COLO668 (cell line): ENCODE measurements at regions not wholly inside any gene's neighbourhood (a gene's known extent, or its start where the extent isn't known, plus 50 kb on each side); places are given as distances from the start of the nearest gene placed in this dataset.
A peak's percentile ranks its signal among the peaks of the same experiment; 100 is the strongest.

Experiments
- DNase-seq: peaks from one replicate; lab custom pipeline; 2025; ENCODE audit not compliant: unreplicated experiment; lab: John Stamatoyannopoulos, UW

DNA sequence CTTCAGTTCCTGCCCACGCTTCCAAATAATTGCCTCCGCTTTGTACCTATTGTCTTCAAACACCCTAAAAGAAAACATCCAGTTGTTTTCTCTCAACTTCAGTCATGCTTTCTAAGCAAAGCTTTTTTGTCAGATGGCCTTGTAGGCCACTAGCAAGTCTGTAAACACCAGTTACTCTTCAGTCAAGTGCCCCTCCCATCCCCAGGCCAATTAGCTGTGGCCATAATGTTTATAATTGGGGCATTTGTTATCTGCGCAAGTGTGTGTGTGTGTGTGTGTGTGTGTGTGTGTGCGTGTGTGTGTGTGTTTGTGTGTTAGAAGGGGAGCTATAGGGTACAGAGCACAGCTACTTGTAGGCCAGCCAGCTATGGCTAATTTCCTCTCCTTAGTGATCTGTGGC lies 272.4 kb upstream of the MARCKS start:
- no peak for DNase-seq

DNA sequence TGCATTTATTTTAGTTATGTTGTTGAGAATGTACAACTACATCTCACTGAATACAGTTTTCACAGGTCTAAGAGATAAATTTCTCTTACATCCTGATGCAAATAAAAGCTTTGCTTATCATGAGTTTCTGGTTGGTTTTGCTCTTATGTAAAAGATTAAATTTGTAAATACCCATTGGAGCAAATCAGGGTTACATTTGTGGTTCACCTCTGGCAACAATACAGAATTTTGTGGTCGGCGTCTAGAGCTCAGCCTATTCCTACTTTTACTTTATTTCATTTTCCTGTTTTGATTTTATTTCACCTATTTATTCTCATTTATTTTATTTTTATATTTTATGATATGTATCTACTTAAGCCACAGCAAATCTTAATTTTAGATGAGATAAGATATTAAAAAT lies 271.9 kb upstream of the MARCKS start:
- no peak for DNase-seq

DNA sequence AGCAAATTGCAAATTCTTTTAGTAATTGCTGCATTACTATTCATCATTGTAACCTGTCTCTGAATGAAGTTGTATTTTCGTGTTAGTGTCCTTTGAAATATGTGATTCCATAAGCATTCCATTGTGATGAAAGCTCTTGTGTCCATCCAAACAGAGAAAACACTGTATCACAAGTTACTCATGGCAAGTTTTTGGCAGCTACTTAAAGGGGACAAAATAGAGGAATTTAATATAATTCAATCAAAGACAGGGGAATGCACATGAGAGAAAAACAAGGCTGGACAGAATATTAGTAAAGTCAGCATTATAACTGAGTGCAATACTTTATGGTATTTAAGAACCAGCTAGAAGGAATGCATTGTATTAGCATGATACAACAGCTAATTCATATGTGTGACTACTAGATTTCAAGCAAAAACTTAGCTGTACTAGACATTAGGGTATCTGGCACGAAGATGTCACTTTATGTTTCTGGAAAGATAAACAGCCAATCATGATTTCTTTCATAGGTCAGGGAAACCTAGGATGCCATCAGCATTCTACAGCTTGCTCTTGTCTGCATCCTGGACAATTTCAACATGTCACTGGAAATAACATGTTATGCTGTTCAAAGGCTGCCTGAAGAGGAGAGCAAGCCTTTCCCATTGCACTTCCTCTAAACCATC lies 270.6 kb upstream of the MARCKS start:
- DNase-seq = no peak

DNA sequence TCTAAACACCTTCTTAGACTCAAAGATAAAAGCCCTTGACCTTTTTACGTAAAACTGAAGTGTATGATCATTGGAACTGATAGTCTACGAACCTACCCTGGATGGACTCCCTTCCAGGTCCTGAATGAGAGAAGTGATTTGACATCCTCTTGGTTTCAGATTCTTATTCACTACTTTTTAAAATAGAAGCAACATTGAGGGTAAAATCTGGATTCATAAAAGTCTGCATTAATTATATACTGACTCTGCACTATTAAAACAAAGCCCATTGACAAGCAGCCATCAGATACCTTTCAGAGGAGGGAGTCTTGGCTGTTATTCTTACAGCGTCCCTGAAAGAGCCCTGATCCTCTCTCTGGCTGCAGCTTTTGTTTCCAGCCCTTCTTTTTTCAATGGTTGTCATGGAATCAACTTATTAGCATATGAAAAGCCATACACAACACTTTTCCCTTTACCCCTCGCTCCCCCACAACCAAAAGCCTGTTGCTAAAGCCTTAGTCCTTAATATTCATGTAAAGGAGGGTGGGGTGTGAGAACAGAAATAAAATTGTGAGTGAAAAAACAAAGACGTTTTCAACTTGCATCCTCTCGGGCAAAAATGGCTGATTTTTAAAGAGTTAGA lies 270.0 kb upstream of the MARCKS start:
- DNase-seq = no peak

DNA sequence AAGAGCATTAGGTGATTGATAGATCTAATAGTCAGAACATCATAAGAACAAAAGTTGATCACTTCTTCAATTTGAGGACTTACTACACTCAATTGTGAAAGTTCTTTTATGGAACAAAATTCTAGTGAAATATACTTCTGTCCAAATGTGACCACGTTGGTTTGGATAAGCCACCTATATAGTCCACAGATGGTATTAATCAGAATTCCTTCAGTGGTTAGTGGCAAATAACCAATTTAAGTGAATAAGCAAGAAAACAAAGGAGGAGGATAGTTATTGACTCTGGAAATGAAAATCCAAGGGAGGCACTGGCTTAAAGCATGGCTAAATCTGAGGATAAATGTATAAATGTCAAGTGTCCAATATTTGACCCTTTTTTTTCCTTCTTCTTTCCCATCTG lies 268.5 kb upstream of the MARCKS start:
- no peak for DNase-seq

DNA sequence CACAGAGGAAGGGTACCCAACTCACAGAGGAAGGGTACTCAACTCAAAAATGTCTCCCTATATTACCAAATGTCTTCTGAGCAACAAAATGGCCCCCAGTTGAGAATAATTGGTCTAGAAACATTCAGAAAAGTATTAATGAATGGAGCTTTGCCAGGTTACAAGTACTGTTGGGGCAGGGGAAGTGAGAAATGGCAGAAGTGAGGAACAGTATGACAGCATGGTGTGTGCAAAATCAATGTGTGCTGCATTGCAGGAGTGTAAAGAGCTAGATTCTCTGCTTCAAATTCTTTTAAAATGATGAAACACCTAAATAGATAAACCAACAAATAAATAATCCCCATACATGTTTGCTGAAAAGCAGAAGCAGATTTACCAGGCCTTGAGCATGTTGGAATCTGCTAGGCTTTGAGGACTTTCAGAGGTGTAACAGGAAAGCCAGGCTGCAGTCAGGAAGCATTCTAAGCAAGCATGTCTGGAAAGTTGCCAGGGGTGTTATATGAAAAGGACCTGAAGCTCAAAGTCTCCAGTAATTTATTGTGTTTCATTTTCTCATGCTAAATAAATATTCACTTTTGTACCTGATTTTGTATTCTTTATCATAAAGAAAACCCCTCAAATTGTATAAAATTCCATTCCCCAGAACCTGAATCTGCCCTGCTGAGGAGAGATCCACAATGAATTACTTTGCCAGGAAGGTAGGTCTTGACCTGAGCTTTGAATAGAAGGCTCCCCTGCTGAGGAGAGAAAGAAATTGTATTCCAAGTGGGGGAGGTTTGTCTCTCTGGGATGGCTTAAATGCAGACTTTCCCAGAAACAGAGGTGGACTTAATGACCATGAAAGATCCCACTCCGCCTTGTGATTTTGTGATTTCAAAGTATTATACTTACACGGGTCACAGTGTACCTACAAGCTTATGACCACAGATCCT lies 265.0 kb upstream of the MARCKS start:
- peak; percentile 13 for DNase-seq

DNA sequence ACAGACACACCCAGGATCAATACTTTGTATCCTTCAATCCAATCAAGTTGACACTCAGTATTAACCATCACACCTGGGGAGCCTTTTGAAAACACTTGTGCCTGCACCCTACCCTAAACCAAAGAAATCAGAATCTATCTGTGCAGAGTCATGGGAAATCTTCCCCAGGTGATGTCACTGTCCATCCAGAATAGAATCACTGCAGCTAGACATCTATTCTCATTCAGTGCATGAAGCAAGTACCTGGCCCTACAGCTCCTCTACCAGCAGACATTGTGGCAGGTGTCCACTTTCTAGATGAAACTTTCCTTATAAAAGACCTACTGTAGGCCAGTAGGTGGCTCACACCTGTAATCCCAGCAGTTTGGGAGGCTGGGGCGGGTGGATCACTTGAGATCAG lies 262.4 kb upstream of the MARCKS start:
- no peak for DNase-seq

DNA sequence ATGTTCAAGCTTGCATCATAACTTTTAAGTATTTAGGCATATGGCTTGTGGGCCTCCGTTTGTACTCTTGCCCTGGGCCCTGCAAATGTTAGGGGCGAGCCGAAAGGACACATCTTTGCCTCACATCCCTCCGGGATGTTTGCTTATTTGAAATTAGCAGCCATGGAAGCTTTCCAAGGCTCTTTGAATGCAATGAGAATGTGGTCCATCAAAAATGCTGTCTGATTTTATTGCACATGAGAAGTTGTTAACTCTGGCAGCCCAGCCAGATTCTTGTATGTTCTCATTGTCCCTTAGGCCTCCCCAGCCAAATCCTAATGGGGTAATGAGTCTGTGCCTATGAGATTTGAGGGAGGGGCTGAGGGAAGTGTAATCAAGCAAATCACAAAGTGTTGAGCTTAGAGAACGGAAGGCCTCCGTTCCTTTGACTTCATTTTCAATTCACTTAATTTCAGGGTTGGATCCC lies 261.2 kb upstream of the MARCKS start:
- DNase-seq = no peak

DNA sequence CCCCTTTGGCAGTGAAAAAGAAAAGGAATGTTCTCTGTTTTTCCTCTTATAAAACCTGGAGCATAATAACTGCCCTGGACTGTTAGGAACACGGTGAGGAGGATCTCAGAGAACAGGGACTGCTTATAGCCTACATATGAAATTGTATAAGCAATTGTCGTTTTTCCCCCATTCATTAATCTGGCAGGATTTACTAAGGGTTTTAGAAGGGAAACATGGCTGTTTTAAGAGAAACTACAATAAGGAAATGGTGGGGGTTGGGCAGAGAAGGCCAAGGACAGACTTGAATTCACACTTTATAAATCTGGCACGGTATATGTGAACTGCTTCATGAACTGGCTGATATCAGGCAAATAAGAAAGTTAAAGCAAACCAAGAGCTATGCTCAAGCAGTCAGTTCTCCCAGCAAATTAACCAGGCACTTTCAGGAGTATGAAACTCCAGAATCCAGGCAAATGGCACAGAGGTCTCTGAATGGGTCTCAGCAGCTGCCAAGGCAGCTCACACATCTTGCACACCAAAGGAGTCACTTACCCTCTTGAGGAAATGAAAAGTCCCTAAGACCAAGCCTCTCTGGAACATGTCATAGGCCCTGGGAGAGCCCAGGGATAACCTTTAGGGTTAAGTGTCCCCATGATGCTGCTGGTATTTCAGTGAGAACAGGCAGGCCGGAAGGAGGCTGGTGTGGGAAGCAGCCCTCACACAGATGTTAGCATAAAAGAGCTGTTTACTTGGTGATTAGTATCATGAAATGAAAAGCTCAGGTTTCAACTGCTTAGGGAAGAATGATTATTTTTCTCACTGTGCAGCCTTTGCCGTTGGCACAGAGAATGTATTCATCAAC lies 260.5 kb upstream of the MARCKS start:
- peak; percentile 63 for DNase-seq

DNA sequence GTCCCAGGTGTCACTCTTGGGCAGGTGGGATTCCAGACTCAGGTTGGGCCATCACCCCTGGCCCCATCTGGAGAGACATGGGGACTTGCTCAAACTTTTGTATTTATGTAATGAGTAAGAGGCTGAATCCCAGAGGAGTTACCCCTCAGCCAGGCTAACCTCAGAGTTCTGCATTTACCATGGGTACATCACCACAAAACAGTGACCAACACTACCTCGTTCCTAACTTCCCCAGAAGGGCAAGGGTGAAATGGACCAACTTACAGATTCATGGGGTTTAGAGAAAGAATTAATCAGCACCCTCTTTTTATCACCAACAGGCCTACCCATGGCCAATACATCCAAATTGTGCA lies 259.9 kb upstream of the MARCKS start:
- DNase-seq = no peak

DNA sequence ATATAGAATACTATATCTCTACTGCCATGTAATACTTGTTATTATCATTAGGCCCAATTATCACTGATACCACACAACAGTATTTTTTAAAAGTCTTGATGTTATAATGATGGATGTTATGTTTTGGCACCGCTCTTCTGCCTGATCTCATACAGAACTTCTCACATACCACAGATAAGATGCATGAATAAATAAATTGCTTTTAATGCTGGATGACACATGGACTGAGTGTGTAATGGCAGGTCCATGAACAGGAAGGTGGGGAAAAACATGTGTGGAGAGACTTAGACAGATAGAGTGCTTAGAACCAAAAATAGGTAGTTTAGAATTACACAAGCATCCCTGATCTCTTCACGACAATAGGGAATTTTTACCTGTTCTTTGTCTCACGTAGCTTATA lies 258.4 kb upstream of the MARCKS start:
- DNase-seq = no peak

DNA sequence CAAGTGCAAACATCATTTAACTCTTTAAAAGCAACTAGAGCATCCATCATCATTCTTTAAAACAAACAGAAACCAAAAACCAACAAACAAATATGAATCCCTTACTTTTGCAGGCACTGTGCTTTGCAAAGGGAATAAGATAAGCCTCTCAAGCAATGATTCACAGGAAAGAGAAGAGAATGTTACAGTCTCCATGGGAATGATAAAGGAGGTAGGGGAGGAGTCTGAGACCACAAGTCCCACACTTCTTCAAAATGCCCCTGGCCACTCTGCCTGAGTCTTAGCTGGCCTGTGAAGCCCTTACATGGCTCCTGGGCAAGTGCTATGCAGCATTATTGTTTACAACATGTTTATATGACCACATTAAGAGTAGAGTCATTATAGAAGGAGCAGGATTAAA lies 257.7 kb upstream of the MARCKS start:
- DNase-seq = peak; percentile 9

DNA sequence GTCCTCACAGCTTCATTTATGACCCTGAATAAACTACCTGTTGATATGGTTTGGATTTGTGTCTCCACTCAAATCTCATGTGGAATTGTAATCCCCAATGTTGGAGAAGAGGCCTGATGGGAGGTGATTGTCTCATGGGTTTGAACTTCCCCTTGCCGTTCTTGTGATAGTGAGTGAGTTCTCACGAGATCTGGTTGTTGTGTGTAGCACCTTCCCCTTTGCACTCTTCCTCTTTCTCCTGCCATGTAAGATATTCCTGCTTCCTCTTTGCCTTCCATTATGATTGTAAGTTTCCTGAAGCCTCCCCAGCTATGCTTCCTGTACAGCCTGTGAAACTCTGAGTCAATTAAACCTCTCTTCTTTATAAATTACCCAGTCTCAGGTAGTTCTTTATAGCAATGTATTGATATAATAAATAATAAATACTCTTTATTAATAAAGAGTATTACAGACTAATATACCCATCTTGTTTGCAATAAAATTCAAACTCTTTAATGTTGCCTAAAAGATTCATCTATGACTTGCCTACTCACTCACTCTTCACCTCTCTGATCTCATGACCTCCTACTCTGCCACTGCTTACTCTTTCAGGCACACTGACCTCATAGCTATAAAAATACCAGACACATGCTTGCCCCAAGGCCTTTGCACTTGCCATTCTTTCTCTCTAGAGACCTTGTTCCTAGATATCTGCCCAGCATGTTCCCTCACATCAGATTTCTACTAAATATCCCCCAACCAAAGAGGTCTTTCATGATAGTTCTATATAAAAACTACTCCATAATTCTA lies 256.4 kb upstream of the MARCKS start:
- DNase-seq = no peak

DNA sequence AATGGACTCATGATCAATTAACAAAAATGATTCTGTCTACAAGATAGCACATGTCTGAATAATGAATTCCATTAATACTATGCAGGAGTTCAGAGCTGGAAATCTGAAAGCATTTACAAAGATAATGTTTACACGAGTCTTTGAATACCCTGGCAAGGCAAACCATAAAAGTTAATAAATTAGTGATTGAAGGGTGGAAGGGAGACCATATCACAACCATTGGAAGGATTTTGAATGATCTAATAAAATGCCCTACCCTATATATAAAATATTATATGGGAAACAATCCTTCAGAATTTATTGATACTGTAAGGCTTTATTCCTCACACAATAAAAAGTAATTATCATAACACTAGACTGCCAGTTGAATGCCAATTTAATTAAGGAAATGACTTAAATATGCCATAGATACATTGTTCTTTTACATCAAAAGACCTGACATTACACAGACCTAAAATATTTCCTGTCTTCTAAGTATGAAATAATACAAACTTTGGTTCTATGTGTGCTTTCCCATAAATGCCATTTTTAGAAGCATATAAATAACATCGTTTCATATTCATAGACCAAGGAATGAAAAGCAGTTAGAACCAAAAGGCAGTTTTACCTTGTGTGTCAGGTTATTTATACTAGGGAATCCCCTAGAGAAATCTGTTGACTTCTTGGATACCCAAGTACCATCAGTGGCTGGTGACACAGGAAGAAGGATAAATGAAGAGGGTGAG lies 249.2 kb upstream of the MARCKS start:
- no peak for DNase-seq

DNA sequence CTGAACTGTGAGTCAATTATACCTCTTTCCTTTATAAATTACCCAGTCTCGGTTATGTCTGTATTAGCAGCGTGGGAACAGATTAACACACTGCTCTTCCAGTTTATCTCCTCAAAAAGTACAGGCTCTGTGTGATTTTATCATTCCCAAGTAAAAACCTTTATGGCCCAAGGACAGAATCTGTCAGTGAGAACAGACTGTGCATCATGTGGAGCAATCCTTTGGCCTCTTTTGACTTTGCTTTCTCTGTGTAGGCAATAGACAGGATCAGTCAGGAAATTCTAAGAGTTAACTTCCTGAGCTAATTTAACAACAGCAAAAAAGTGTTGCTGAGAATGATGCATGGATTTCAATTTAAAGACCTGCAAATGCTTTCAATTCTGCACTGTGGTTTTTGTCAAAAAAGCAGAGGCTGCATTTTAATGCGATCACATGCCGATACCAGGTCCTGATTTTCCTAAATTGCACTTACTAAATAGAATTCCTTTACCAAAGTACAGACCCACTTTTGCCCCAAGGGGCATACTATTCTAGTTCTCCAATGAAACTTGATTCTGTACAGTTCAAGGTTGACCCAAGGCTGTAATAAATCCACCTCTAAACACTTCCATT lies 246.7 kb upstream of the MARCKS start:
- no peak for DNase-seq

DNA sequence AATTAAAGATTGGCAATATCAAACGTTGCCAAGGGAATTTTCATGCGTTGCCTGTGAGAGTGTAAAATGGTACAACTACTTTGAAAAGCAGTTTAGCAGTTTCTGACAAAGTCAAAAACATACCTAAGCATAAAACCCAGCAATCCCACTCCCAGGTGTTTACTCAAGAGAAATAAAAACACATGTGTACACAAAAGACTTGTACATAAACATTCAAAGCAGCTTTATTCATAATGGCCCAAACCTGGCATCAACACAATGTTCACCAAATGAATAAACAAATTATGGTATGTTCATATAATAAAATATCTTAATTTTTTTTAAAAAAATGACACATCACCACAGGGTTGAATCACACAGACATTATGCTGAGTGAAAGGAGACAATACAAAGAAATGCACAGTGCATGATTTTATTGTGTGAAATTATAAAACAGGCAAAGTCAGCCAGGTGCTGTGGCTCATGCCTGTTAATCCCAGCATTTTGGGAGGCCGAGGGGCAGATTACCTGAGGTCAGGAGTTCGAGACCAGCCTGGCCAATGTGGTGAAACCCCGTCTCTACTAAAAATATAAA lies 240.4 kb upstream of the MARCKS start:
- no peak for DNase-seq

DNA sequence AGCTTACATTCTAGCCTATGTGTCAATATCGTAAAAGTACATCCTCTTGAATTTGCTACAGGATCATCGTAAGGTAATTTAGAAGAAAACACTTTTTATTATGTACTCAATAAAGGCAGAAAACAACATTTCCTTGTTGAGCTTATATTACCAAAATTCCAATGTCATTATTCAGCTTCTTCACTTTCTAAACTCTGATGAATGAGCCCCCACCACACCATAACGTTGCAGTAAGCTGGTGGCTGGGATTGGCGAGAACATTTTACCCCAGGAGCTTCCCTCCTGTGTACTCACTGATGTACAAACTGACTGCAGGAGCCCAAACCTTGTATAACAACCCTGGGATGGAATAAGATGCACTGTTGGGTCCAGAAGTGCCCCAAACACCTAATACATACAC lies 238.1 kb upstream of the MARCKS start:
- DNase-seq = no peak

DNA sequence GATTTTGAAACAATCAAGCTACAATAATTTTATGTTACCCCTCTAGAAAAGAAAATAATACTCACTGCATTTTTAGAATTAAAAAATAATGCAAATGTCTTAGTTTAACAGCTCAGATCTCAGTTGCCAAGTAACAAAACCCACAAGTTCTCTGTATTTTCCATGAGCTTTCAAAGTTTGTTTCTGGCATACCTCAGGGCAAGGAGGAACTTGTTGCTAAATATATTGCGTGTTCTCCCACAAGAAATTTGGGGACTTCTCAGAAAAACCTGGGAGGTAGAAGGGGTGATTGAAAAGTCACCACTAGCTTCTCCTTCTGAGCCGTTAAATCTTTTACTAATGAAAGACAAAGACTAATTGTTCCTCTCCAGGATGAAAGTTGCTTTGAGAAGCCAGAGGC lies 236.8 kb upstream of the MARCKS start:
- no peak for DNase-seq

DNA sequence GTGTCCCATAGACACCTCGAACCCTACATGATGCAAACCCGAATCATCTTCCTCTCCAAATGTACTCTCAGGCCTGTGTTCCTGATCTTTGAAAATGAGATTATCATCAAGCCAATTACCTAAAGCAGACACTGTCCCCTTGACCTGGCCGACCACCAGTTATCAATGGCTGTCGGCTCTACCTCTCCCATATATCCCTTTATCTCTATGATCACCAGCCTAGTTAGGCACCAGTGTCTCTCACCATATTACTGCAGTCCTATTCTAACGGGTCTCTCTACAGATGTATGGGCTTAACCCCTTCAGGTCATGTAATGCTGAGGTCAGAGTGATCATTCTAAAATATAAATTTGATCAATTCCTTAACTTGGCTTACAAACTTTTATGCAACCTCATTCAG lies 234.9 kb upstream of the MARCKS start:
- DNase-seq = no peak
